Bronchial epithelial cell (primary cell): ENCODE measurements at regions not wholly inside any gene's neighbourhood (a gene's known extent, or its start where the extent isn't known, plus 50 kb on each side); places are given as distances from the start of the nearest gene placed in this dataset.
A peak's percentile ranks its signal among the peaks of the same experiment; 100 is the strongest.

Source experiments
- DNase-seq: peaks from one replicate; pipeline ENCODE4 v3.0.0-alpha.2; 2010; ENCODE audit warnings: low read depth
- FAIRE-seq: peaks from 2 replicates; lab custom pipeline; 2011; peaks lifted over from hg19 to GRCh38; lab: Jason Lieb, UNC
- H3K27me3 ChIP-seq: 2 replicates; pipeline ENCODE4 v1.5.1; 2011; ENCODE audit warnings: low read length; ENCODE audit not compliant: control insufficient read depth, insufficient read depth
- H3K36me3 ChIP-seq: 2 replicates; pipeline ENCODE4 v1.5.1; 2011; ENCODE audit warnings: low read length; ENCODE audit not compliant: control insufficient read depth, insufficient read depth
- H3K4me3 ChIP-seq: 2 replicates; pipeline ENCODE4 v1.5.1; 2011; ENCODE audit warnings: mild to moderate bottlenecking, low read depth, low read length, control low read depth
- CTCF ChIP-seq: IDR thresholded peaks from 2 replicates; pipeline ENCODE4 v1.5.1; 2011; ENCODE audit warnings: mild to moderate bottlenecking, moderate library complexity, low read length, control low read depth, inconsistent platforms; ENCODE audit not compliant: insufficient read depth, severe bottlenecking

DNA sequence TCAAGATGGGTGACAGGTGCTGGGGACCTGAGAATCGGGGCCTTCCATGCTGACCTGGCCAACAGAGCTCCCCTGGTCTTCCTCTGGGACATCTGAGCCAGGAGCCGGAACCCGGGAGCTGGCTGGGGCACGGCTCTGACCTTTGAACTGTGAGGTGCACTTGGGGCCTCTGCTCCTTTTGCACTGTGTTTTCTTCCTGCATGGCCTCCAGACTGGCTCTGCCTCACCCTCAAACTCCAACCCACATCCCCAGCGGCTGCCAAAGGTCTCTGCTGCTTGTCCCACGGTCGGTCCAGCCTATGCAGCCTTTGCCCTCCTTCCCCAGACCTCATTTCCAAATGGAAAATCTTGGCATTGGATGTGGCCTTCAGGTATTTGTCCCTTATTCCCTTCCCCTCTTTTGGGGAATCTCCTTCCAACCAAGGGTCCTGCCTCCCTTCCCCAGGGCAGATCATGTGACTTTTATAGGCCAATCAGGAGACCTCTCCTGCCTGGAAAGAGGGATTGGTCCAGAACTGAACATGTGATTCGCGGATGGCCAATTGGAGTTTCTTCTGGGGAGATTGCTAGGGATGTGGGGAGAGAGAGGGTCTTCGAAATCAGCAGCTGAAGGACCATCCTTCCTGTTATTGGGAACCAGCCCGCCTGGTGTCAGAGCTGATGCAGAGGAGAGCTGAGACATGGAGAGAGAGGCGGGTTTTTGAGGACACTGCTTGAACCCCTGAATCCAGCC lies 117.9 kb downstream of the CYLD start:
- FAIRE-seq = peak; percentile 79
- no peak for DNase-seq
- Histone ChIP-seq H3K4me3 (no peak overlapping the region), H3K27me3 (no peaks in the 10 kb centered on the region), H3K36me3 (no peaks in the 10 kb centered on the region)
- no peak for TF ChIP-seq CTCF

DNA sequence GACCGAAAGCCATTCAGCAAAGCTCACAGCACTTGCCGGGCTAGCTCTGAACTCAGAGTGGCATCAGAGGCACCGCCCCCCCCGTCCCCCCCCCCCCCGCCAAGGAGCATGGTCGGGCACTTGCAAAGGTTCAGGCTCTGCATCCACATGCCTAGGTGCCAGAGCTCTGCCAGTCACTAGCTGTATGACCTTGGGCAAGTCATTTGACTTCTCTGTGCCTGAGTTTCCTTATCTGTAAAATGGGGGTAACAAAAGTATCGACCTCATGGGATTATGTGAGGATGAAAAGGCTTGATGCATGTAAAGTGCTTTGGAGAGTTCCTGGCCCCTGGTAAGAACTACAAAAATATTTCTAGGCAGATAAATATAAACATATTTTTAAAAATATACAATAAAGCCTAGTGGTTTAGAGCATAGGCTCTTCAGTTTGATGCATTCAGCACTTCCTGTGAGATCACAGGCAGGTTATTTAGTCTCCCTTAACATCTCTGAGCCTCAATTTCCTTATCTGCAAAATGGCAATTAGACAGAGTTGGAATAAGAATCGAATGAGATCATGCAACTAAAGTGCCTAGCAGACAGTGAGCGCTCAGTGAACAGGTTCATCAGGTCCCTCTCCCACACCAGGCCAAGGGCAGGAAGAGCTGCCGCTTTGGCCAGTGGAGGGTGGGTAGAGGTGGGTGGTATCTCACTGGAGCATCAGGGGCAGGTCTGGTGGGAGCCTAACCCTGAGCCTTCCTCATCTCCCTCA lies 117.2 kb downstream of the CYLD start:
- no peak for TF ChIP-seq CTCF
- no peak overlapping the region for H3K4me3 ChIP-seq
- no peaks in the 10 kb centered on the region for H3K36me3 ChIP-seq
- H3K27me3 ChIP-seq = no peaks in the 10 kb centered on the region
- DNase-seq (no peak), FAIRE-seq (no peak)

DNA sequence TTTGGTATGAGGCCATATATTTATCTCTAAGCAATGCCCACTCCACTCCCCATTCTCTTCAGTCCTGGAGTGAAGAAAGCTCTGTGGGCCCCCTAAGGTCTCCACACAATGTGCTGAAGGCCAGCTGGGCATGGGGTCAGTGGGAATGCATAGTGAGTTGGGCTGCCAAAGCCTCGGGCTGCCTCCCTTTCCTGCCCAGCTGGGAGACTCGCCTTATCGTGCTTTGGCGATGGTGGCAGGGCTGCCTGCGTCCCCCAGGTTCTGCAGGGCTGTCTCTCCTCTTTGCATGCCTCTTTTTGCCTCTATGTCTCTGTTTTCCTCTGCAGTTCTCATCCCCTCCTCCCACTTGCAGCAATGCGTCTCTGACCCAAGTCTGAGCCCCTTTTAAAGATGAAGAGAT lies 116.5 kb downstream of the CYLD start:
- no peak for DNase-seq
- no peak for TF ChIP-seq CTCF

GRCh38 chr16:50857881-50858280 lies 116.0 kb downstream of the CYLD start:
- DNase-seq (no peak), FAIRE-seq (no peak)
- no peak for TF ChIP-seq CTCF

More for the DNA sequence above, 116.5 kb downstream of the CYLD start:
- no peaks in the 10 kb centered on the region for H3K36me3 ChIP-seq
- H3K4me3 ChIP-seq = no peak overlapping the region
- no peak for FAIRE-seq
- H3K27me3 ChIP-seq = no peaks in the 10 kb centered on the region

DNA sequence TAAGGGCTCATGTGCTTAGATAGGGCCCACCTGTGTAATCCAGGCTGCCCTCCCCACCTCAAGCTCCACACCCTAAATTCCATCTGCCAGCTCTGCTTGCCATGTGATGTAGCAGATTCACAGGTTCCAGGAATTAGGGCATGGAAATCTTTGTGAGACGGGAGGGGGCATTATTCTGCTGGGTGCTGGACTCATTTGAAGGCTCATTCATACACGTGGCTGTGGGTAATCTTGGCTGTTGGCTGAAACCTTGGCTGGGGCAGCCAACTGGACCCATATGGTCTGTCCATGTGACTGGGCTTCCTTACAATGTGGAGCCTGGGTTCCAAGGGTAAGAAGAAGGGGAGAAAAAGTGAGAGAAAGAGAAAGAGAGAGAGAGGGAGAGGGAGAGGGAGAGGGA lies 115.1 kb downstream of the CYLD start:
- Histone ChIP-seq H3K4me3 (no peak overlapping the region), H3K36me3 (no peaks in the 10 kb centered on the region), H3K27me3 (no peaks in the 10 kb centered on the region)
- no peak for TF ChIP-seq CTCF
- no peak for FAIRE-seq
- no peak for DNase-seq

More at GRCh38 chr16:50857881-50858280, 116.0 kb downstream of the CYLD start:
- no peaks in the 10 kb centered on the region for H3K27me3 ChIP-seq
- H3K4me3 ChIP-seq = no peak overlapping the region
- no peaks in the 10 kb centered on the region for H3K36me3 ChIP-seq
